Activated CD8-positive, alpha-beta memory T cell treated with anti-CD3 and anti-CD28 coated beads, Interleukin-2, amount 10 ng/mL, durations not matched to agents 7 days and 5 days (primary cell): ENCODE measurements at regions not wholly inside any gene's neighbourhood (a gene's known extent, or its start where the extent isn't known, plus 50 kb on each side); places are given as distances from the start of the nearest gene placed in this dataset.

Experiments
- ATAC-seq: fragments of 150-1000 bp; cut with Tn5 transposase; one replicate; pipeline ENCODE4 v1.10.0; 2021; ENCODE audit warnings: moderate library complexity
- CTCF ChIA-PET: fragments of 350-600 bp; sonication (Branson Sonifier 250); formaldehyde crosslinking; loops from one replicate; lab custom pipeline; 2021; ENCODE audit warnings: antibody characterized with exemption; lab: Charles Lee
- DNase-seq: peaks from one replicate; pipeline ENCODE4 v3.0.0-alpha.2; 2020
- H3K27ac Mint-ChIP-seq: one replicate; pipeline ENCODE4 v1.8.0; 2021; ENCODE audit warnings: mild to moderate bottlenecking, mixed read lengths
- H3K27me3 Mint-ChIP-seq: one replicate; pipeline ENCODE4 v1.8.0; 2021; ENCODE audit warnings: mixed read lengths
- H3K36me3 Mint-ChIP-seq: one replicate; pipeline ENCODE4 v1.8.0; 2021; ENCODE audit warnings: mild to moderate bottlenecking, mixed read lengths
- H3K4me1 Mint-ChIP-seq: one replicate; pipeline ENCODE4 v1.8.0; 2021; ENCODE audit warnings: mixed read lengths
- H3K4me3 Mint-ChIP-seq: one replicate; pipeline ENCODE4 v1.8.0; 2021; ENCODE audit warnings: mild to moderate bottlenecking, moderate library complexity, mixed read lengths
- H3K9me3 Mint-ChIP-seq: one replicate; pipeline ENCODE4 v1.8.0; 2022; ENCODE audit warnings: low read depth, mixed read lengths

DNA sequence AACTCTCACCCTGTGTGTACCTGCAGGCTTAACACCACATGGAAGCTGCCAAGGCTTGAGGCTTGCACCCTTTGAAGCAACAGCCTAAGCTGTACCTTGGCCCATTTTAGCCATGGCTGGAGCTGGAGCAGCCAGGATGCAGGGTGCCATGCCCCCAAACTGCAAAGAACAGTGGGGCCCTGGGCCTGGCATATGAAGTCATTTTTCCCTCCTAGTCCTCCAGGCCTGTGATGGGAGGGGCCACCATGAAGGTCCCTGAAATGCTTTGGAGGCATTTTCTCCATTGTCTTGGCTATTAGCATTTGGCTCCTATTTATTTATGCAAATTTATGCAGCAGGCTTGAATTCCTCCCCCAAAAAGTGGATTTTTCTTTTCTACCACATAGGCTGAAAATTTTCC is 238.4 kb downstream of the CDCA7 start:
- DNase-seq (no peak), ATAC-seq (no peak)
- no peak overlapping the region for H3K27ac Mint-ChIP-seq
- no peaks in the 10 kb centered on the region for H3K4me1 Mint-ChIP-seq
- H3K4me3 Mint-ChIP-seq, result no peak overlapping the region
- no peaks in the 10 kb centered on the region for H3K36me3 Mint-ChIP-seq
- CTCF ChIA-PET, result no interaction called here
- H3K27me3 Mint-ChIP-seq, result peaks cover 17% of the 10 kb centered on the region
- peaks cover 9% of the 10 kb centered on the region for H3K9me3 Mint-ChIP-seq

DNA sequence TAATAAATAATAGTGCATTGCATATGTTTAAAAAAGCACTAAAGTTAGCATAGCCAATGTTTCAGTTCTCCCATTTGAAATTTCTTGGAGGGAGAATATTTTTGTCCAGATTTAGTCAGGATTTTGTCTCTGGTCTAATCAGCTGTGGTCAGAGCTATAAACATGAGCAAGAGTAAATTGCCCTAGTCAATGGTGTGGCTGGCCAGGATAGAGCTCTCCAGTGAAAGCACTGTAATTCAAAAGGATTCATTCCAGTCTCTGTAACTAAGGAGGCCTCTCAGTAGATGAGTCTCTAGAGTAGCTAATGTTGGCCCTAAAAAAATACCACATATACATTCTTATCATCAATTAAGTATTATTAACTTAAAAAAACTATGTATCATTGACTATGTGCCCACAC is 241.6 kb downstream of the CDCA7 start:
- CTCF ChIA-PET, result no interaction called here
- no peaks in the 10 kb centered on the region for H3K36me3 Mint-ChIP-seq
- ATAC-seq, result no peak
- no peak for DNase-seq
- H3K27ac Mint-ChIP-seq, result no peak overlapping the region
- no peak overlapping the region for H3K4me3 Mint-ChIP-seq
- H3K9me3 Mint-ChIP-seq, result peaks cover 9% of the 10 kb centered on the region
- H3K4me1 Mint-ChIP-seq, result no peaks in the 10 kb centered on the region
- peaks cover 23% of the 10 kb centered on the region for H3K27me3 Mint-ChIP-seq

- CTCF ChIA-PET, result interaction anchor here (1.3 kb wide), 1 partner anchor 13 kb away, joined by 3 read pairs; no protein-coding TSS in a partner anchor
- DNase-seq, result no peak
These were observed 243.9 kb downstream of the CDCA7 start for GRCh38 chr2:173598525-173598924.

GRCh38 chr2:173599821-173600359 is 245.2 kb downstream of the CDCA7 start:
- no peaks in the 10 kb centered on the region for H3K9me3 Mint-ChIP-seq
- H3K4me3 Mint-ChIP-seq, result no peak overlapping the region
- CTCF ChIA-PET, result no interaction called here

More at GRCh38 chr2:173598525-173598924, 243.9 kb downstream of the CDCA7 start:
- Mint-ChIP-seq H3K9me3 (peaks cover 2% of the 10 kb centered on the region), H3K27ac (no peak overlapping the region), H3K27me3 (peaks cover 23% of the 10 kb centered on the region), H3K4me3 (no peak overlapping the region), H3K4me1 (peaks cover 2% of the 10 kb centered on the region), H3K36me3 (no peaks in the 10 kb centered on the region)
- no peak for ATAC-seq

GRCh38 chr2:173602153-173602795 is 247.6 kb downstream of the CDCA7 start:
- CTCF ChIA-PET, result no interaction called here
- ATAC-seq, result peak; percentile 23
- Mint-ChIP-seq H3K27me3 (peaks cover 21% of the 10 kb centered on the region), H3K36me3 (no peaks in the 10 kb centered on the region), H3K9me3 (no peaks in the 10 kb centered on the region), H3K4me1 (peaks cover 2% of the 10 kb centered on the region), H3K27ac (no peak overlapping the region), H3K4me3 (no peak overlapping the region)
- no peak for DNase-seq

More at GRCh38 chr2:173599821-173600359, 245.2 kb downstream of the CDCA7 start:
- H3K27me3 Mint-ChIP-seq, result peaks cover 22% of the 10 kb centered on the region
- DNase-seq (no peak), ATAC-seq (no peak)
- peaks cover 2% of the 10 kb centered on the region for H3K4me1 Mint-ChIP-seq
- H3K27ac Mint-ChIP-seq, result no peak overlapping the region
- H3K36me3 Mint-ChIP-seq, result no peaks in the 10 kb centered on the region

DNA sequence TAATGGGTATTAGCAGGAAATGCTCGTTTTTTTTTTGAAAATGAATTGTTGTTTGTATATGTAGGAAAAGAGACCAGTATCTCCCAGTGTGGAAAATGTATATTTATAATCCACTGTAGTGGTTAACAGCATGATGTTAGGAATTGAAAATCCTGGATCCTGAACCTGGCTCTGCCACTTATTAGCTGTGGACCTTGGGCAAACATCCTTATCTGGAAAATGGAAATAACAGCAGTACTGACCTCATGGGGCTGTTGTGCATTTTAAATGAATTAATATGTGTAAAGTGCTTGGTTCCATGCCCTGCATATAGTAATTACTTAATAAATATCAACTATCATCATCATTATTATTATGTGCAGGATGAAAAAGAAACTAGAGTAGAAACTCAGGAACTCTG is 251.3 kb downstream of the CDCA7 start:
- Mint-ChIP-seq H3K9me3 (no peaks in the 10 kb centered on the region), H3K27ac (no peak overlapping the region), H3K27me3 (peaks cover 25% of the 10 kb centered on the region), H3K36me3 (no peaks in the 10 kb centered on the region), H3K4me1 (peaks cover 2% of the 10 kb centered on the region), H3K4me3 (no peak overlapping the region)
- ATAC-seq, result no peak
- CTCF ChIA-PET, result no interaction called here
- no peak for DNase-seq

DNA sequence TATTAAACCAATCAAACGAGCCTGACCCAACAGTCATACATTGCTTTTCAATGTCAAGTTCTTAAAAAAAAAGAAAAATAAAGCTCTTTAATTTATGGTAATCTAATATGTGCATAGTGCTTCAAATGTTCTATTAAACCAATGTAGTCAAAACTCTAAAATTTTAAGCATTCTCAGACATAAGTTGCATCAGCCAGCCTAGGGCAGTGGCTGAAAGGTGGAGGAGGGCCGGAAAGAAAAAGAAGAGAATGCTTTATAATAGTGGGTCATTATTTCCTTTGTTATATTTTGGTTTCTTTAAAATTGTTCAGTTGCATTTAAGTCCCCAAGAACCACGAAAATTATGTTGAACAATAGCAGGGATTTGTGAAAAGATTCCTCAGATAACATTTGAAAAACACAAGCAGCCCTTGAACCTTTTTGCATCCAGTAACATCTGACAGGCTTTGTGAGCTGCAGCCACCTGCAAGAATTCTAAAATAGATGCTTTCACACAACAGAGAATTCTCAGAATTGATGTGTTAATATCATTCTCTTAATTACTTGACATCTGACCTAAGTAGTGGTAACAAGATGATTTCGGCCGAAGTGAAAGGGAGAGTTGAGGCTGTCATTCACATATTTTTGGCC is 252.1 kb downstream of the CDCA7 start:
- CTCF ChIA-PET, result no interaction called here
- Mint-ChIP-seq H3K36me3 (no peaks in the 10 kb centered on the region), H3K4me1 (peaks cover 2% of the 10 kb centered on the region), H3K27me3 (peaks cover 25% of the 10 kb centered on the region), H3K27ac (no peak overlapping the region), H3K4me3 (no peak overlapping the region), H3K9me3 (no peaks in the 10 kb centered on the region)
- DNase-seq (no peak), ATAC-seq (no peak)

DNA sequence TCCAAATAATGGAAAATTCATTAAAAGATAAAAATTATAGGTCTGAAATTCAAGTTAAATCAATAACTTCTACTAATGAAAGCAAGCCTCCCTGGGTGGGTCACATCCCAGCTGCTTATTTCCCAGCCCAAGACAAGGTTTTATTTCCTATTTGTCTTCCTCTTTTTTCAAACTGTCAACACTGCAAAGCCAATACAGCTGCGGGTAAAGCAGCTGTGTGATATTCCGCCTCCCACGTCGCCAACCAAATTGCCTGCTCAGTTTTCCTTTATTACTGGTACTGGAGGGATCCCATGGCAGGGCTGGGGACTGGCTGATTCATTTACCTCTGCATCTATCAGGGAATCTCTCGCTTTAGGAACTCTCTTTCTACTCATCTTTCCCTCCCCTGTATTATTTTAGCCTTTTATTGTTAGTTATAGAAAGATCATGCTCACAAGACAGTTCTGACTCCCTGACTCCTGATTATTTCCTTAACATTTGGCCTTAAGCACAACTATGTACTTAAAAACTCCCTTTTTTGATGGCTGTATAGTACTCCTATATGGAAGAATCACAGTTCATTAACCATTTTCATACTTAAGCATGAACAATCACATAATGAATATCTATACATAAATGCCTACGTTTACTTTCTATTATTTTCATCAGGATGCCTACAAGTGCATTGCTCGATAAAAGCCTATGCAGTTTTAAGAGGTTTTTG is 253.1 kb downstream of the CDCA7 start:
- H3K4me1 Mint-ChIP-seq, result no peaks in the 10 kb centered on the region
- no peak for ATAC-seq
- no peak overlapping the region for H3K4me3 Mint-ChIP-seq
- DNase-seq, result no peak
- no peaks in the 10 kb centered on the region for H3K9me3 Mint-ChIP-seq
- CTCF ChIA-PET, result no interaction called here
- no peaks in the 10 kb centered on the region for H3K36me3 Mint-ChIP-seq
- H3K27ac Mint-ChIP-seq, result no peak overlapping the region
- H3K27me3 Mint-ChIP-seq, result peaks cover 31% of the 10 kb centered on the region

- Mint-ChIP-seq H3K27me3 (peaks cover 37% of the 10 kb centered on the region), H3K9me3 (no peaks in the 10 kb centered on the region), H3K27ac (no peak overlapping the region), H3K36me3 (no peaks in the 10 kb centered on the region), H3K4me1 (no peaks in the 10 kb centered on the region), H3K4me3 (no peak overlapping the region)
- DNase-seq, result no peak
- CTCF ChIA-PET, result no interaction called here
- ATAC-seq, result no peak
These were observed 256.4 kb downstream of the CDCA7 start for GRCh38 chr2:173611121-173611520.

DNA sequence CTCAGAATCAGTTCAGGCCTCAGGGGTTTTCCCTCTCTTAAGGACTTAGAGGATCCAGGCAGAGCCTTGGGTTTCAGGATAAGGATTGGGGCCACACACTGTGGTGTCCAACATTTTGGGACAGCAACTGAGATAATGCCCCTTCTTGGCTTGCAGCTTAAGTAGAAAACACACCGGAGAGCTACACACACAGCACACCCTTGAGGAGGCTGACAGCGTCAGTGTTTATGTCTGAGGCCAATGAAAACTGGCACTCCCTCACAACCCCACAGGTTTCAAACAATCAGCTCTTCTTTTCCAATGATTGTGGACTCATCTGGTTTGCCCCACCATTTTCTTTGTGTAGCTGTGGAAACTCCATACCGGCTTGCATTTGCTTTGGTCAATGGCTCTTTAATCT is 257.7 kb downstream of the CDCA7 start:
- Mint-ChIP-seq H3K36me3 (no peaks in the 10 kb centered on the region), H3K9me3 (peaks cover 2% of the 10 kb centered on the region), H3K27ac (no peak overlapping the region), H3K4me3 (no peak overlapping the region), H3K4me1 (no peaks in the 10 kb centered on the region), H3K27me3 (peaks cover 27% of the 10 kb centered on the region)
- CTCF ChIA-PET, result interaction anchor here (0.7 kb wide), 1 partner anchor 15 kb away, joined by 3 read pairs; no protein-coding TSS in a partner anchor
- DNase-seq, result no peak
- ATAC-seq, result no peak

DNA sequence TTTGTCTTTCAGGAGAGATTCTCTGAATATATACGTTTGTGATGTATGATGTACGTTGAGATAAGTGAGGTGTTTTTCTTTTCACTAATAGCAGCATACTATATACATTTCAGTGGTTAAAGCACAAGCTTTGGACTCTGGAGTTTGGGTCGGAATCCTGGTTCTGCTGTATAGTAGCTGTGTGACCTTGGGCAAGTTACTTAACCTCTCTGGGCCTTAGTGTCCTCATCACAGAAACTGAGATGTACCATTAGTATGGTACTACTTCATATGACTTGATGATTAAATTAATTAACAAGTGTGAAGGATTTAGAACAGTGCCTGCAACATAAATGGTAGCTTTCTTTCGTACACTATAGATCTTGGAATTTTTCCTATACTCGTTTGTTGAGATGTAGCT is 258.7 kb downstream of the CDCA7 start:
- Mint-ChIP-seq H3K4me3 (no peak overlapping the region), H3K27me3 (peaks cover 18% of the 10 kb centered on the region), H3K27ac (no peak overlapping the region), H3K9me3 (peaks cover 2% of the 10 kb centered on the region), H3K4me1 (no peaks in the 10 kb centered on the region), H3K36me3 (no peaks in the 10 kb centered on the region)
- DNase-seq, result no peak
- no peak for ATAC-seq
- CTCF ChIA-PET, result no interaction called here

GRCh38 chr2:173614265-173614930 is 259.7 kb downstream of the CDCA7 start:
- Mint-ChIP-seq H3K27ac (no peak overlapping the region), H3K4me3 (no peak overlapping the region), H3K9me3 (peaks cover 2% of the 10 kb centered on the region), H3K36me3 (no peaks in the 10 kb centered on the region), H3K27me3 (peaks cover 16% of the 10 kb centered on the region), H3K4me1 (no peaks in the 10 kb centered on the region)
- CTCF ChIA-PET, result no interaction called here
- ATAC-seq, result no peak
- DNase-seq, result no peak
